ENCODE measurements at regions not wholly inside any gene's neighbourhood (a gene's known extent, or its start where the extent isn't known, plus 50 kb on each side); places are given as distances from the start of the nearest gene placed in this dataset.

- no peak overlapping the region for H3K4me3 ChIP-seq
- H3K4me1 ChIP-seq = no peaks in the 10 kb centered on the region
These were observed 191.4 kb downstream of the MBD2 start for GRCh38 chr18:54033052-54033451.

DNA sequence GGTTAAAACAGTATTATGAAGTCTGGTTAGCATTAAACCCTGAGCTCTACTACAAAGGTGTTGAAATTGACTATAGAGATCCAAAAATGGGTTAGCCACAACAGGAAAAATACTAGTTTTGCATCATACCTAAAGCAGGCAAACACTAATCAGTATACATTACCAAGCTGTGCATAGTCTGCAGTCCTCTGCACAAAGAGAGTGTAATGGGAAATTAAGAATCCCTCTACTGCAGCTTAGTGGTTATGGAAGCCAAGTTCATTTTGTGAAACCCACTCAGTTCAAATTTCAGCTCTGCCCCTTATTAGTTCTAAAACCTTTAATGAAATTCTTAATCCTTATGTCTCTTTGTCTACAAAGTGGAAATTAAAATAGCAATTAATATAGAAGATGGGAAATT is 192.1 kb downstream of the MBD2 start:
- H3K27me3 ChIP-seq = no peaks in the 10 kb centered on the region
- DNase-seq = no peak
- H3K4me1 ChIP-seq = no peaks in the 10 kb centered on the region
- H3K4me3 ChIP-seq = no peak overlapping the region
- TF ChIP-seq POLR2A (IDR thresholded peaks at IDR 0.05) = no peak
- no peak overlapping the region for H3K27ac ChIP-seq
- no peaks in the 10 kb centered on the region for H3K36me3 ChIP-seq
- H3K9me3 ChIP-seq = no peaks in the 10 kb centered on the region

More at GRCh38 chr18:54033052-54033451, 191.4 kb downstream of the MBD2 start:
- Histone ChIP-seq H3K27ac (no peak overlapping the region), H3K36me3 (no peaks in the 10 kb centered on the region), H3K27me3 (no peaks in the 10 kb centered on the region), H3K9me3 (no peaks in the 10 kb centered on the region)
- TF ChIP-seq POLR2A (IDR thresholded peaks at IDR 0.05) (no peak), CTCF (IDR thresholded peaks at IDR 0.05) (no peak)
- no peak for DNase-seq

DNA sequence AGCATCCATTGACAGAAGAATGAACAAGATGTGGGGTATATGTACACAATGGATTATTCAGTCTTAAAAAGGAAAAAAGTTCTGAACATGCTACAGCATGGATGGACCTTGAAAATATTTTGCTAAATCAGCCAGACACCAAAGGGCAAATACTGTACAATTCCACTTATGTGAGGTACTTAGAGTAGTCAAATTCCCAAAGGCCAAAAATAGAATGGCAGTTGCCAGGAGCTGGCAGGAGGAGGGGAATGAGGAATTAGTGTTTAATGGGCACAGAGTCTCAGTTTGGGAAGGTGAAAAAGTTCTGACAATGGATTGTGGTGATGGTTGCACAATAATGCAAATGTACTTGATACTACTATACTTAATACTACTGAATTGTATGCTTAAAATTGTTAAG is 193.2 kb downstream of the MBD2 start:
- Histone ChIP-seq H3K4me1 (no peaks in the 10 kb centered on the region), H3K27ac (no peak overlapping the region), H3K36me3 (no peaks in the 10 kb centered on the region), H3K9me3 (no peaks in the 10 kb centered on the region), H3K27me3 (no peaks in the 10 kb centered on the region), H3K4me3 (no peak overlapping the region)
- no peak for TF ChIP-seq POLR2A (IDR thresholded peaks at IDR 0.05)
- no peak for TF ChIP-seq CTCF (IDR thresholded peaks at IDR 0.05)
- no peak for DNase-seq

DNA sequence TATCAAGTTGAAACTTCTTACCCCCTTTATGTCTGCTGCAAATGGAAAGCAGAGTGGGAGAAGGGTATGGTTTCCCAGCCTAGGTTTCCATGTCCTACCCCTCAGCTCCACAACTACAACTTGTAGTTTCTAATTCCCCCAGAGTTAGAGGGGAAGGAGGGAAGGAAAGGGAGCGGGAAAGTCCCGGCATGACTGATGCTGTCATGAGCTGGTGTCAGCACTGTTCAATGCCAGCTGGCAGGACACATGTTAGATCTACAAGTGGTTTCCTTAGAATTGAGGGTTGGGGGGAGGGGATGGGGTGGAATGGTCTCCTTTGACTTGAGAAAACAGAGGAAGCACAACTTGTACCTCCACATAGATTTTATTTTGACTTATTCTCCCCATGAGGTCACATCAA is 194.0 kb downstream of the MBD2 start:
- no peak overlapping the region for H3K27ac ChIP-seq
- no peak for DNase-seq
- no peak for TF ChIP-seq CTCF (IDR thresholded peaks at IDR 0.05)
- TF ChIP-seq POLR2A (IDR thresholded peaks at IDR 0.05) = no peak
- H3K27me3 ChIP-seq = no peaks in the 10 kb centered on the region
- H3K4me1 ChIP-seq = no peaks in the 10 kb centered on the region
- H3K36me3 ChIP-seq = no peaks in the 10 kb centered on the region
- H3K9me3 ChIP-seq = no peaks in the 10 kb centered on the region
- no peak overlapping the region for H3K4me3 ChIP-seq

DNA sequence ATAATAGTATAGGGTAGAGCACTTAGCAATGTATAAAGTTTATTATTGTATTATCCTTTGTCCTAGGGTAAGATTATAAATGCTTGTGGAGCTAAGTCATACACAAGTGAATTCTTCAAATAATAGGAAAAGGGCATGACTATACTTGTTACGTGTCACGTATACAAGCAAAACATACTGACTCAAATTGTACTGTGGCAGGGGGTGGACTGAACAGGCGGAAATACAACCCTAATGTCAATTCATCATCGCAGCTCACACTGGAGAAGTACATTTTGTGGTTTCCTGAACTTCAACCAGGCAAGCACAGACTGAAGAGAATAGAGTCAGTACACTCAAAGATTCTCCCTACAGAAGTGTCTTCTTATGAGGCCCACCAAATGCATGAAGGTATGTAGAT is 201.0 kb downstream of the MBD2 start:
- no peaks in the 10 kb centered on the region for H3K4me1 ChIP-seq
- no peaks in the 10 kb centered on the region for H3K9me3 ChIP-seq
- H3K4me3 ChIP-seq = no peak overlapping the region
- TF ChIP-seq CTCF (IDR thresholded peaks at IDR 0.05) = no peak
- TF ChIP-seq POLR2A (IDR thresholded peaks at IDR 0.05) = no peak
- no peaks in the 10 kb centered on the region for H3K36me3 ChIP-seq
- H3K27ac ChIP-seq = no peak overlapping the region
- H3K27me3 ChIP-seq = no peaks in the 10 kb centered on the region
- DNase-seq = no peak

GRCh38 chr18:54020966-54021365 is 203.5 kb downstream of the MBD2 start:
- TF ChIP-seq CTCF (IDR thresholded peaks at IDR 0.05) (no peak), POLR2A (IDR thresholded peaks at IDR 0.05) (no peak)
- no peaks in the 10 kb centered on the region for H3K4me1 ChIP-seq
- no peak for DNase-seq
- no peaks in the 10 kb centered on the region for H3K27me3 ChIP-seq
- H3K9me3 ChIP-seq = no peaks in the 10 kb centered on the region
- H3K4me3 ChIP-seq = no peak overlapping the region
- no peak overlapping the region for H3K27ac ChIP-seq
- H3K36me3 ChIP-seq = no peaks in the 10 kb centered on the region
